ENCODE measurements at regions not wholly inside any gene's neighbourhood (a gene's known extent, or its start where the extent isn't known, plus 50 kb on each side); places are given as distances from the start of the nearest gene placed in this dataset.

GRCh38 chr6:144555066-144555465 lies 269.9 kb downstream of the UTRN start:
- H3K36me3 ChIP-seq: peaks cover 0 to 44% (median 14%) of the 10 kb centered on the region in 3 donors
- WGBS, 2 donors: 90 to 97% methylated on average over 1 of the region's 1 CpG
- TF ChIP-seq CTCF (IDR thresholded peaks at IDR 0.05): no peak
- intact Hi-C loops (cut with DNase I): no loop called here
- H3K4me1 ChIP-seq: no peaks in the 10 kb centered on the region
- no peak for ATAC-seq
- FAIRE-seq: no peak
- H3K9me3 ChIP-seq: no peaks in the 10 kb centered on the region
- H3K27ac ChIP-seq: no peak overlapping the region
- no peak overlapping the region for H3K4me3 ChIP-seq
- no peaks in the 10 kb centered on the region for H3K27me3 ChIP-seq
- DNase-seq: no peak

- intact Hi-C loops (cut with DNase I): no loop called here
- no peak for DNase-seq
Measured at GRCh38 chr6:144559865-144560593, 274.9 kb downstream of the UTRN start.

GRCh38 chr6:144561455-144562043 lies 276.4 kb downstream of the UTRN start:
- intact Hi-C loops (cut with DNase I): no loop called here
- no peak for ATAC-seq
- 96 to 97% methylated on average over 2 of the region's 2 CpGs for WGBS, 2 donors
- no peak for DNase-seq
- TF ChIP-seq CTCF (IDR thresholded peaks at IDR 0.05): no peak
- Histone ChIP-seq H3K27ac (no peak overlapping the region), H3K4me3 (no peak overlapping the region), H3K9me3 (no peaks in the 10 kb centered on the region), H3K36me3 (peaks cover 0 to 18% (median 8%) of the 10 kb centered on the region in 3 donors), H3K27me3 (no peaks in the 10 kb centered on the region), H3K4me1 (no peaks in the 10 kb centered on the region)
- no peak for FAIRE-seq

More at GRCh38 chr6:144559865-144560593, 274.9 kb downstream of the UTRN start:
- Histone ChIP-seq H3K9me3 (no peaks in the 10 kb centered on the region), H3K36me3 (peaks cover 0 to 24% (median 8%) of the 10 kb centered on the region in 3 donors), H3K27me3 (no peaks in the 10 kb centered on the region), H3K27ac (peak overlapping the region in 1 of 4 donors; percentile 4), H3K4me1 (no peaks in the 10 kb centered on the region), H3K4me3 (no peak overlapping the region)
- 62 to 79% methylated on average over 8 of the region's 8 CpGs for WGBS, 2 donors
- no peak for TF ChIP-seq CTCF (IDR thresholded peaks at IDR 0.05)
- ATAC-seq (peak in 3 of 4 donors; percentile 23 to 57 (median 55)), FAIRE-seq (no peak)

- FAIRE-seq: no peak
- Histone ChIP-seq H3K27ac (no peak overlapping the region), H3K4me3 (no peak overlapping the region), H3K9me3 (no peaks in the 10 kb centered on the region), H3K27me3 (no peaks in the 10 kb centered on the region), H3K4me1 (no peaks in the 10 kb centered on the region), H3K36me3 (peaks cover 0 to 4% (median 3%) of the 10 kb centered on the region in 3 donors)
- TF ChIP-seq CTCF (IDR thresholded peaks at IDR 0.05): no peak
- ATAC-seq: no peak
- WGBS, 2 donors: 99 to 100% methylated on average over 2 of the region's 2 CpGs
- intact Hi-C loops (cut with DNase I): no loop called here
- no peak for DNase-seq
Measured at GRCh38 chr6:144564202-144564601, 279.1 kb downstream of the UTRN start.
